ENCODE measurements at regions not wholly inside any gene's neighbourhood (a gene's known extent, or its start where the extent isn't known, plus 50 kb on each side); places are given as distances from the start of the nearest gene placed in this dataset.
"Not testable (repeated sequence)": the region's sequence is repeated elsewhere in the genome, so short reads cannot be mapped to it uniquely, and the experiment has no call there.

DNA sequence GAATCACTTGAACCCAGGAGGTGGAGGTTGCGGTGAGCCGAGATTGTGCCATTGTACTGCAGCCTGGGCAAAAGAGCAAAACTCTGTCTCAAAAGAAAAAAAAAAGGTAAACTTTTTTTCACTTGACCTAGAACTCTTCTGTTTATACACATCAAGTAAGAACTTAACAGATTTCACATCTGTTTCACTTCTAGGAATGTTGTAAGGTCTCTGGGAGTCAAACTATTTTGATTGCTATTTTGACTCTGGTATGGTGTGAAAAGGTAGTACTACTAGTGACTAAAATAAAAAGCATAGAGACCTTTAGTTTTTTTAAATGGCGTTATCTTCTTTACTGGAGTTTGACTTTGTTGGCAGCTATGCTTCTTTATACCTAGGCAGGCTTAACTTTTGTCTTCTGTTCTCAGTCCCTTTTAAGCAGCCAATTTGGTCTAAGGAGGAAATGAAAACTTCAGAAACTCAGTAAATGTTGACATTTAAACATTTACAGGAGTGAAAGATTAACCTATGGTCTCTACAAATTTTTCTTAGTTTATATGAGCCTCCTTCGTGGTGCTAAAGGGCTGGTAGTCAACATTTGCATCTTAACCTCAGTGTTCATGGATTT lies 84.7 kb downstream of the METTL2B start:
- peak overlapping the region; percentile 60 for H3K27ac Mint-ChIP-seq
- not testable (repeated sequence) for DNase-seq (ENCODE audit: low spot score in 2 of 2); H3K36me3 Mint-ChIP-seq; H3K27me3 Mint-ChIP-seq; H3K9me3 Mint-ChIP-seq; ATAC-seq (ENCODE audit: low read depth); H3K4me3 Mint-ChIP-seq; H3K4me1 Mint-ChIP-seq

DNA sequence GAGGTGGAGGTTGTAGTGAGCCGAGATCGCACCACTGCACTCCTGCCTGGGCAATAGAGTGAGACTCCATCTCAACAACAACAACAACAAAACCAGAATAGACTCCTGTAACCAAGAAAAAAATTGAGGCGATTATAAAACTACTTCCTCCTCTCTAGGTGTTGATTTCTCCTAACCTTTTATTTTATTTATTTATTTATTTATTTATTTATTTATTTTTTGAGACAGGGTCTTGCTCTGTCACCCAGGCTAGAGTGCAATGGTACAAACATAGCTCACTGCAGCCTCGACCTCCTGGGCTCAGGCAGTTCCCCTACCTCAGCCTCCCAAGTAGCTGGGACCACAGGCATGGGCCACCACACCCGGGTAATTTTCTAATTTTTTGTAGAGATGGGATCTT lies 86.2 kb downstream of the METTL2B start:
- DNase-seq (ENCODE audit: low spot score in 2 of 2); H3K36me3 Mint-ChIP-seq; ATAC-seq (ENCODE audit: low read depth); H3K9me3 Mint-ChIP-seq; H3K4me1 Mint-ChIP-seq; H3K27ac Mint-ChIP-seq; H3K27me3 Mint-ChIP-seq; H3K4me3 Mint-ChIP-seq: not testable (repeated sequence)

DNA sequence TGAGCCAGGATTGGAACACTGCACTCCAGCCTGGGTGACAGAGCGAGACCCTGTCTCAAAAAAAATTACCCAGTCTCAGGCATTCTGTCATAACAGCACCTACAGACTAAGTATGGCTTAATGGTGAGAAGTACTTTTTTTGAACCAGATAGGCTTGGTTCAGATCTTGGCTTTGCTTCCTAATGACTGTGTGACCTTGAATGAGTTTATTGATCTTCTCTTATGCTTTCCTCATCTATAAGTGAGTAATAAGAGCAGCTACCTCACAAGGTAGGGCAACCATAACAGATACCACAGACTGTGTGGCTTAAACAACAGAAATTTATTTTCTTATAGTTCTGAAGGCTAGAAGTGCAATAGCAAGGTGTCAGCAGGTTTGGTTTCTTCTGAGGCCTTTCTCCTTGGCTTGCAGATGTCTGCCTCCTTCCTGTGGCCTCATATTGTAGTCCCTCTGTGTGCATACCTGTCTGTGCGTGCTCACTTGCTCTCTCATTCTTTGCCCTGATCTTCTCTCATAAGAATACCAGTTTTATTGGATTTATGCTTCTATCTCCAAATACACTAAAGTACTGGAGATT lies 87.7 kb downstream of the METTL2B start:
- not testable (repeated sequence) for H3K9me3 Mint-ChIP-seq; DNase-seq (ENCODE audit: low spot score in 2 of 2); H3K27me3 Mint-ChIP-seq; H3K4me1 Mint-ChIP-seq; H3K4me3 Mint-ChIP-seq; ATAC-seq (ENCODE audit: low read depth); H3K36me3 Mint-ChIP-seq
- H3K27ac Mint-ChIP-seq = peak overlapping the region; percentile 82

DNA sequence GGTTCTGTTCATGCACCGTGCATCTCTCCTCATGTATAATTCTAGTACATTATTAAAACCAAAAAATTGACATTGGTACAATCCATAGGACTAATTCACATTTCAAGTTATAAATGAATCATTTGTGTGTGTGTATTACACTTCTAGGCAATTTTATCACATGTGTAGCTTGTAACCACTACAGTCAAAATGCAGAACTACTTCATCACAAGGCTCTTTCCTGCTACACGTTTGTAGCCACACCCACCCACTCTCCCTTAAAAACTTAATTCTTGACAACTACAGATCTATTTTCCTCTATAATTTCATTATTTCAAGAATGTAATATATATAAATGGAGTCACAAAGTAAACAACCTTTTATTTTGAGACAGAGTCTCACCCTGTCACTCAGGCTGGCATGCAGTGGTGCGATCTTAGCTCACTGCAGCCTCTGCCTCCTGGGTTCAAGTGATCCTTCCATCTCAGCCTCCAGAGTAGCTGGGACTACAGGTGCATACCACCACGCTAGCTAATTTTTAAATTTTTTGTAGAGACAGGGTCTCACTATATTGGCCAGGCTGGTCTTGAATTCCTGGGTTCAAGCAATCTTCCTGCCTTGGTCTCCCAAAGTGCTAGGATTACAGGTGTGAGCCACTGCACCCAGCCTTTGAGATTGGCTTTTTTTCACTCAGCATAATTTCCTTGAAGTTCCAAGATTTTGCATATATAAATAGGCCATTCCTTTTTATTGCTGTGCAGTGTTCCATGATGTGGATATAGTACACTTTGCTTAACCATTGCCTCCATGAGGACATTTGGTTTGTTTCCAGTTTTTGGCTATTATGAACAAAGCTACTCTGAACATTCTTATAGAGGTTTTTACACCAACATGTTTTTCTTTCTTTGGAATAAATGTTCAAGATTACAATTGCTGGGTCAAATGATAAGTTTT lies 88.7 kb downstream of the METTL2B start:
- not testable (repeated sequence) for H3K9me3 Mint-ChIP-seq; H3K4me1 Mint-ChIP-seq; H3K36me3 Mint-ChIP-seq; DNase-seq (ENCODE audit: low spot score in 2 of 2); H3K27ac Mint-ChIP-seq; H3K27me3 Mint-ChIP-seq; H3K4me3 Mint-ChIP-seq
- peak; percentile 52 for ATAC-seq (ENCODE audit: low read depth)

DNA sequence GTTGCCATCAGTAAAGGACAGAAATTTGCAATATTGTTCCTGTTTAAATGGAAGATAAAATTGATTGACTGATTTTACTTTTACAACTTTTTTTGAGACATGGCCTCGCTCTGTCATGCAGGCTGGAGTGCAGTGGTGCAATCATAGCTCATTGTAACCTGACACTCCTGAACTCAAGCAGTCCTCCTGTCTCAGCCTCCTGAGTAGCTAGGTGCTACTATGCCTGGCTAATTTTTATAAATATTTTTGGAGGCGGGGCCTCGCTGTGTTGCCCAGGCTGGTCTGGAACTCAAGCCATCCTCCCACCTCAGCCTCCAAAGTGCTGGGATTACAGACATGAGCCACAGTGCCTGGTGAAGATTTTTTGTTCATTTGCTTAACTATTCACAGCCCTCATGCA lies 96.8 kb upstream of the GARIN1A start:
- not testable (repeated sequence) for H3K27me3 Mint-ChIP-seq; H3K9me3 Mint-ChIP-seq; ATAC-seq (ENCODE audit: low read depth); H3K36me3 Mint-ChIP-seq; H3K4me3 Mint-ChIP-seq; DNase-seq (ENCODE audit: low spot score in 2 of 2); H3K27ac Mint-ChIP-seq; H3K4me1 Mint-ChIP-seq

DNA sequence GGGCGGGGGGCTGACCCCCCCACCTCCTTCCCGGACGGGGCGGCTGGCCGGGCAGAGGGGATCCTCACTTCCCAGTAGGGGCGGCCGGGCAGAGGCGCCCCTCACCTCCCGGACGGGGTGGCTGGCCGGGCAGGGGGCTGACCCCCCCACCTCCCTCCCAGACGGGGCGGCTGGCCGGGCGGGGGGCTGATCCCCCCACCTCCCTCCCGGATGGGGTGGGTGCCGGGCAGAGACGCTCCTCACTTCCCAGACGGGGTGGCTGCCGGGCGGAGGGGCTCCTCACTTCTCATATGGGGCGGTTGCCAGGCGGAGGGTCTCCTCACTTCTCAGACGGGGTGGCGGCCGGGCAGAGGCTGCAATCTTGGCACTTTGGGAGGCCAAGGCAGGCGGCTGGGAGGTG lies 95.1 kb upstream of the GARIN1A start:
- not testable (repeated sequence) for H3K27ac Mint-ChIP-seq; H3K4me3 Mint-ChIP-seq; H3K36me3 Mint-ChIP-seq; ATAC-seq (ENCODE audit: low read depth); DNase-seq (ENCODE audit: low spot score in 2 of 2); H3K27me3 Mint-ChIP-seq; H3K9me3 Mint-ChIP-seq; H3K4me1 Mint-ChIP-seq

DNA sequence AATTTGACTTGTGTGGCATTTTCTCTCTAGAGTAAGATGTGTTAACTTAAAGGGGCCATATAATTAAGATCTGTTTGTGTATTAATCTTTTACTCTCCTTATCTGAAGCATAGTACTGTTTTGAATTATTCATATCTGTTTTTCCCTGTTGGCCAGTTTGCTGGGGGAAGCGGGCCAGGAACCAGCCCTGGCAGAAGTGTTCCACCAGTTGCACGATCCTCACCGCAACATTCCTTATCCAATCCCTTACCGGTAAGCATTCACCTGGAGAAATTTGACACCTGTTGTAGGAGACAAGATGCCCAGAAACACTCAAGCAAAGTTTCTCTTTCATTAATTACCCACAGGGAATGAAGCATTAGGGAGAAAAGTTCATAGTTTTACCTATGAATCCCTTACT lies 92.2 kb upstream of the GARIN1A start:
- H3K9me3 Mint-ChIP-seq; DNase-seq (ENCODE audit: low spot score in 2 of 2); H3K4me3 Mint-ChIP-seq; ATAC-seq (ENCODE audit: low read depth); H3K4me1 Mint-ChIP-seq; H3K27me3 Mint-ChIP-seq; H3K27ac Mint-ChIP-seq: not testable (repeated sequence)
- H3K36me3 Mint-ChIP-seq = peaks cover 11% of the 10 kb centered on the region

DNA sequence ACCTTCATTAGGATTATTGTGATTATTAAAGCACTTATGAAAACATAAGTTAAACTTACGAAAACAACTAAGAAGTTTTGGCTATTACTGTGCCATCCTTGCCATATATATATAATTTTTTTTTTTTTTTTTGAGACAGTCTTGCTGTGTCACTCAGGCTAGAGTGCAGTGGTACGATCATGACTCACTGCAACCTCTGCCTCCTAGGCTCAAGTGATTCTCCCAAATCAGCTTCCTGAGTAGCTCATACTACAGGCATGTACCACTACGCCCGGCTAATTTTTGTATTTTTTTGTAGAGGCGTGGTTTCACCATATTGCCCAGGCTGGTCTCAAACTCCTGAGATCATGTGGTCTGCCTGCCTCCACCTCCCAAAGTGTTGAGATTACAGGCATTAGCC lies 91.0 kb upstream of the GARIN1A start:
- not testable (repeated sequence) for H3K4me1 Mint-ChIP-seq; H3K27me3 Mint-ChIP-seq; ATAC-seq (ENCODE audit: low read depth); H3K4me3 Mint-ChIP-seq; DNase-seq (ENCODE audit: low spot score in 2 of 2); H3K27ac Mint-ChIP-seq; H3K9me3 Mint-ChIP-seq
- H3K36me3 Mint-ChIP-seq = peaks cover 13% of the 10 kb centered on the region

DNA sequence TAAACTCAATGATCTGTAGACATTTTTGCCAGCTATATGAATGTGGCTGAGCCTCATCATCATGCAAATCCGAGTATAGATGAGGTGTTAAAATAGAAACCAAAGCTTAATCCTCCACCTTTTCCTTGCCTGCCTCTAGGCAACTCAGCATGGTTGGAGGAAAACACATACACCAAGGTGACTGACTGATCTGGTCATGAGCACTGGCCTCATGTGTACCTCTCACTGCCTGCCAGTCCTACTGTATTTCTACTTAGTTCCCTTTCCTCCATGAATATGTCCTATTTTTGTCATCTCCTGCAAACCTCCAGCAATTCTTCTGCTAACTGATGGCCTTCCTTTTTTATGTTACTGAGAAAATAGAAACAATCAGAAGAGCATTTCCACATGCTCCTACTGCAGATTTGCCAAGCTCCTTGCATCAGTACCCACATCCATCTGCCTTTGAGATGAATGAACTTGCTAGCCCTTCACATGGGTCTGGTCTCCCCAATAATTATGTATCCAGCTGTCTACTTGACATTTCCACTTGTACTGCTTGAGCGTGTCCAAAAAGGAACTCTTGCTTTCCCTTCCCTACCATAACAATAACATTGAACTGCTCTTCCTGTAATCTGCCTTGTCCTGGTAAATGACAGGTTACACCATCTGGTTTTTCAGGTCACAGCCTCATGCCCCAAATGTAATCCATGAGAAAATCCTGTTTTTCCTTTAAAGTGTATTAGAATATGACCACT lies 90.1 kb upstream of the GARIN1A start:
- H3K36me3 Mint-ChIP-seq = peaks cover 16% of the 10 kb centered on the region
- H3K4me3 Mint-ChIP-seq; H3K4me1 Mint-ChIP-seq; H3K27ac Mint-ChIP-seq; H3K9me3 Mint-ChIP-seq; H3K27me3 Mint-ChIP-seq; ATAC-seq (ENCODE audit: low read depth); DNase-seq (ENCODE audit: low spot score in 2 of 2): not testable (repeated sequence)

DNA sequence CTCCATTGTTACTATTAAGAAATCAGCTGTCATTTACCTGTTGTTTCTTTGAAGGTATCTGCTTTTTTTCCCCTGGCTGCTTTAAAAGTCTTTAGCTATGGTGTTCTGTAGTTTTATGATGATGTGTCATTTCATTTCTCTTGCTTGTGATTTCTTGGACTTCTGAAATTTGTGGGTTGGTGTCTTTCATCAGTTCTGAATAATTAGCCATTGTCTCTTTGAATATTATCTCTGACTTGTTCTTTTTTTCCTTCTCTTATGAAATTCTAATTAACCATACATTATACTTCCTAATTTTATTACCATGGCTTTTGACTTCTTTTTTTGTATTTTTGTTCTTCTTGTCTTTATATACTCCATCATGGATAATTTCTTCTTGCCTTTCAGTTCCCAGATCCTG lies 85.4 kb upstream of the GARIN1A start:
- H3K27ac Mint-ChIP-seq; H3K9me3 Mint-ChIP-seq; H3K4me3 Mint-ChIP-seq; H3K4me1 Mint-ChIP-seq; DNase-seq (ENCODE audit: low spot score in 2 of 2); ATAC-seq (ENCODE audit: low read depth); H3K27me3 Mint-ChIP-seq: not testable (repeated sequence)
- H3K36me3 Mint-ChIP-seq = peaks cover 16% of the 10 kb centered on the region

DNA sequence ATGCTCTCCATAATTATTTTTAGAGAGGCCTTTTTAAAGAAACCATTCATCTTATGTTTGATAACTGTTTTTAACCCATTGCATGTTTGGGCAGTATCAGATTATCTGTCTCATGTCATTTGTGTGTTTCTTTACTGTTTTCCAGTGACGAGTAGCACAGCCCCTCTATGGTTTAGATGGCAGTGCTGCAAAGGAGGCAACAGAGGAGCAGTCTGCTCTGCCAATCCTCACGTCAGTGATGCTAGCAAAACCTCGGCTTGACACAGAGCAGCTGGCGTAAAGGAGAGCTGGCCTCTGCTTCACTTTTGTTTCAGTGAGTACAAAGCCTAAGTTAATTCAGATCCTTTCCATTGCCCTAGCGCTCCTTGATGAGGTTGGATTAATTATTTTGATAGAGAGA lies 80.4 kb upstream of the GARIN1A start:
- DNase-seq (ENCODE audit: low spot score in 2 of 2) (no peak), ATAC-seq (ENCODE audit: low read depth) (no peak)
- H3K9me3 Mint-ChIP-seq = no peaks in the 10 kb centered on the region
- peaks cover 21% of the 10 kb centered on the region for H3K36me3 Mint-ChIP-seq
- H3K27ac Mint-ChIP-seq = no peak overlapping the region
- H3K4me3 Mint-ChIP-seq = no peak overlapping the region
- no peaks in the 10 kb centered on the region for H3K27me3 Mint-ChIP-seq
- H3K4me1 Mint-ChIP-seq = peaks cover 4% of the 10 kb centered on the region

DNA sequence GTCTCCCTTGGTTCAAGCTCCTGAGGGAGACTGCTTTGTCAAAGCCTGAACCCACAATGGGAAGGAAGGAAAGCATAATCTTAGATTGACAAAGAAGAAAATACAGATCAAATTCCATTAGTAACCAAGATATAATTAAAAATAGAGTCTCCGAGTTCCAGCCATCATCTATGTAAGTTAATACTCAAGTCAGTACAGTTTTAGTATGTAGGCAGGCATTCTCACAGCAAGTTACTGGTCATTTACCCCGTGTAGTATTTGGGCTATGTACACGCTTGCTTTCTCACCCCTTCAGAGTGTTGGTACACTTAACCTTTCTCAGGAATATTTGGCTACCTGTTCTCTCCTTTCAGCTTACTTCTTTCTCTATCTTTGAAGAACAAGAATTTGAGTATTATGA lies 79.9 kb upstream of the GARIN1A start:
- peaks cover 23% of the 10 kb centered on the region for H3K36me3 Mint-ChIP-seq
- not testable (repeated sequence) for H3K27me3 Mint-ChIP-seq, H3K9me3 Mint-ChIP-seq

DNA sequence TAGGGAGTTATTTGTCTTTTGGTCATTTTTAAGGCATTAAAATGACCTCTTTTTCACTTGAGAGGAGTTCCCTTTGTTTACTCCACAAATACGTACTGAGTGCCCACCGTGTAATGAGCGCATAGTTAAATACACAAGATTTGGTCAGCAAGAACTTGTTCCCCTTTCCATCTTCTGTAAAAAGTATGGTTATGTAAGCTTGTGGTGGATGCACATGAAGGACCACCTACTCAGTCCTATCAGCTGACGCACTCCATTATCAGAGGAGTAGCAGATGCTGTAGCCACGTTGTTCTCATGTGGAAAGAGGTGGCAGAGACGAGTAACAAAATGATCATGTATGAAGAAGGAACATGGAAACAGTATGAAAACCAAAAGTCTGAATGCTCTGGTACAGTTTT lies 78.0 kb upstream of the GARIN1A start:
- not testable (repeated sequence) for H3K4me1 Mint-ChIP-seq; H3K9me3 Mint-ChIP-seq; ATAC-seq (ENCODE audit: low read depth); DNase-seq (ENCODE audit: low spot score in 2 of 2); H3K4me3 Mint-ChIP-seq; H3K27me3 Mint-ChIP-seq
- peaks cover 26% of the 10 kb centered on the region for H3K36me3 Mint-ChIP-seq
- H3K27ac Mint-ChIP-seq = peak overlapping the region; percentile 61

More for the DNA sequence above, 79.9 kb upstream of the GARIN1A start:
- not testable (repeated sequence) for H3K4me3 Mint-ChIP-seq; H3K4me1 Mint-ChIP-seq; DNase-seq (ENCODE audit: low spot score in 2 of 2); ATAC-seq (ENCODE audit: low read depth)
- peak overlapping the region; percentile 24 for H3K27ac Mint-ChIP-seq
